Esophagus squamous epithelium (tissue), 5 donors: ENCODE measurements at regions not wholly inside any gene's neighbourhood (a gene's known extent, or its start where the extent isn't known, plus 50 kb on each side); places are given as distances from the start of the nearest gene placed in this dataset.

ENCODE experiments used
- DNase-seq: peaks from one replicate; lab custom pipeline; 2025; lab: John Stamatoyannopoulos, UW
- H3K27ac ChIP-seq, 4 donors: fragments of 200-600 bp; sonication (generic); one replicate each; pipeline ENCODE4 v1.5.1; 2016 to 2019; ENCODE audit warnings: mild to moderate bottlenecking in 1 of 4
- H3K27me3 ChIP-seq, 4 donors: fragments of 200-600 bp; sonication (generic); 1 replicate in 3 of 4; 2 replicates in 1 of 4; pipeline versions ENCODE4 v1.5.1 to v1.6.0; 2017 to 2021; ENCODE audit warnings: antibody characterized with exemption in 1 of 4
- H3K36me3 ChIP-seq, 3 donors: fragments of 200-600 bp; sonication (generic); one replicate each; pipeline ENCODE4 v1.5.1; 2016 to 2019
- H3K4me1 ChIP-seq, 3 donors: fragments of 200-600 bp; sonication (generic); one replicate each; pipeline ENCODE4 v1.5.1; 2017 to 2019
- H3K4me3 ChIP-seq, 4 donors: fragments of 200-600 bp; sonication (generic); 1 replicate in 3 of 4; 2 replicates in 1 of 4; pipeline ENCODE4 v1.5.1; 2016 to 2019; ENCODE audit warnings: mild to moderate bottlenecking in 2 of 4, moderate library complexity in 1 of 4
- H3K9me3 ChIP-seq, 3 donors: fragments of 200-600 bp; sonication (generic); one replicate each; pipeline ENCODE4 v1.5.1; 2016 to 2019
- CTCF ChIP-seq, 6 experiments: fragments of 450-650 bp in 4 of 6; fragments of 200-600 bp in 2 of 6; sonication (generic) in 2 of 6; IDR thresholded peaks; one replicate each; pipeline ENCODE4 v1.5.1; 2016 to 2019; ENCODE audit warnings: antibody characterized with exemption in 6 of 6, mild to moderate bottlenecking in 4 of 6, moderate library complexity in 4 of 6
- POLR2A ChIP-seq, 4 donors: fragments of 450-650 bp; IDR thresholded peaks; one replicate each; pipeline ENCODE4 v1.6.1; 2017; ENCODE audit warnings: antibody characterized with exemption in 4 of 4, mild to moderate bottlenecking in 4 of 4, moderate library complexity in 3 of 4
- WGBS, 2 donors: methylation state at CpG; one replicate each; pipeline ENCODE4 v1.1.5; 2018; 5-methylcytosine and 5-hydroxymethylcytosine counted together
- intact Hi-C: fragments of 100-400 bp; cut with DNase I; formaldehyde crosslinking; loops from one replicate; pipeline ENCODE4 v1.15.0; 2022
- donor health status: DM: yes; HTN: yes; CAD: no.

GRCh38 chr2:47300609-47301276 is 68.4 kb upstream of the EPCAM start:
- intact Hi-C loops: no loop called here
- no peak for TF ChIP-seq CTCF (IDR thresholded peaks at IDR 0.05)
- TF ChIP-seq POLR2A (IDR thresholded peaks at IDR 0.05): peak in 1 of 4 donors; percentile 20
- DNase-seq: no peak
- 58 to 59% methylated on average over 2 of the region's 3 CpGs for WGBS, 2 donors
- Histone ChIP-seq H3K27ac (peak overlapping the region in 1 of 4 donors; percentile 3), H3K4me3 (no peak overlapping the region), H3K9me3 (no peaks in the 10 kb centered on the region), H3K4me1 (peaks cover 6 to 35% (median 8%) of the 10 kb centered on the region in 3 donors), H3K36me3 (no peaks in the 10 kb centered on the region), H3K27me3 (peaks cover 0 to 2% (median 0%) of the 10 kb centered on the region in 4 donors)

GRCh38 chr2:47300081-47300480 is 69.0 kb upstream of the EPCAM start:
- 89 to 92% methylated on average over 1 of the region's 1 CpG for WGBS, 2 donors
- peaks cover 9 to 41% (median 9%) of the 10 kb centered on the region in 3 donors for H3K4me1 ChIP-seq
- H3K36me3 ChIP-seq: no peaks in the 10 kb centered on the region
- no peak overlapping the region for H3K4me3 ChIP-seq
- DNase-seq: no peak
- no peak for TF ChIP-seq CTCF (IDR thresholded peaks at IDR 0.05)
- TF ChIP-seq POLR2A (IDR thresholded peaks at IDR 0.05): no peak
- H3K27ac ChIP-seq: peak overlapping the region in 2 of 4 donors; percentile 3 to 47
- H3K27me3 ChIP-seq: peaks cover 0 to 2% (median 0%) of the 10 kb centered on the region in 4 donors
- intact Hi-C loops: no loop called here
- H3K9me3 ChIP-seq: no peaks in the 10 kb centered on the region

GRCh38 chr2:47299555-47299954 is 69.6 kb upstream of the EPCAM start:
- peak overlapping the region in 1 of 4 donors; percentile 47 for H3K27ac ChIP-seq
- 64 to 82% methylated on average over 9 of the region's 9 CpGs for WGBS, 2 donors
- no peaks in the 10 kb centered on the region for H3K9me3 ChIP-seq
- H3K4me1 ChIP-seq: peaks cover 9 to 47% (median 13%) of the 10 kb centered on the region in 3 donors
- TF ChIP-seq POLR2A (IDR thresholded peaks at IDR 0.05) (no peak), CTCF (IDR thresholded peaks at IDR 0.05) (peak in 1 of 6 experiments; percentile 4)
- H3K36me3 ChIP-seq: no peaks in the 10 kb centered on the region
- no peak overlapping the region for H3K4me3 ChIP-seq
- intact Hi-C loops: no loop called here
- H3K27me3 ChIP-seq: peaks cover 0 to 2% (median 0%) of the 10 kb centered on the region in 4 donors
- no peak for DNase-seq

- intact Hi-C loops: no loop called here
- no peak overlapping the region for H3K27ac ChIP-seq
- peaks cover 0 to 2% (median 0%) of the 10 kb centered on the region in 4 donors for H3K27me3 ChIP-seq
- H3K9me3 ChIP-seq: no peaks in the 10 kb centered on the region
- no peak for DNase-seq
- peaks cover 9 to 54% (median 13%) of the 10 kb centered on the region in 3 donors for H3K4me1 ChIP-seq
- no peak for TF ChIP-seq POLR2A (IDR thresholded peaks at IDR 0.05)
- H3K4me3 ChIP-seq: no peak overlapping the region
- no peaks in the 10 kb centered on the region for H3K36me3 ChIP-seq
- 72 to 79% methylated on average over 2 of the region's 3 CpGs for WGBS, 2 donors
These were observed 70.3 kb upstream of the EPCAM start for GRCh38 chr2:47298771-47299170.

GRCh38 chr2:47297767-47298425 is 71.2 kb upstream of the EPCAM start:
- DNase-seq: no peak
- intact Hi-C loops: no loop called here
- H3K4me1 ChIP-seq: peaks cover 9 to 55% (median 13%) of the 10 kb centered on the region in 3 donors
- H3K4me3 ChIP-seq: no peak overlapping the region
- no peaks in the 10 kb centered on the region for H3K36me3 ChIP-seq
- no peaks in the 10 kb centered on the region for H3K9me3 ChIP-seq
- H3K27me3 ChIP-seq: peaks cover 0 to 2% (median 0%) of the 10 kb centered on the region in 4 donors
- no peak for TF ChIP-seq POLR2A (IDR thresholded peaks at IDR 0.05)
- no peak for TF ChIP-seq CTCF (IDR thresholded peaks at IDR 0.05)
- 70 to 75% methylated on average over 7 of the region's 7 CpGs for WGBS, 2 donors
- H3K27ac ChIP-seq: no peak overlapping the region
